ENCODE measurements at regions not wholly inside any gene's neighbourhood (a gene's known extent, or its start where the extent isn't known, plus 50 kb on each side); places are given as distances from the start of the nearest gene placed in this dataset.

DNA sequence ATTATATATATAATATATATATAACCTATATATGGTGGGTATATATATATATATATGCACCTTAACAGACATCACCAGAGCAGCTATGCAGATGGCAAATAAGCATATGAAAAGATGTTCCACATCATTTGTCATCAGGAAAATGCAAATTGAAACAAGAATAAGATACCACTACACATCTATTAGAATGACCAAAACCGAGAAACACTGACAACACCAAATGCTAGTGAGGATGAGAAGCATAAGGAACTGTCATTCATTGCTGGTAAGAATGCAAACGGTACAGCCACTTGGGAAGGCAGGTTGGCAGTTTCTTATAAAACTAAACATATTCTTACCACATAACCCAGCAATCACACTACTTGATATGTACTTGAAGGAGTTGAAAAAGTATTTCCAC lies 219.8 kb upstream of the PRMT6 start:
- DNase-seq: no peak

DNA sequence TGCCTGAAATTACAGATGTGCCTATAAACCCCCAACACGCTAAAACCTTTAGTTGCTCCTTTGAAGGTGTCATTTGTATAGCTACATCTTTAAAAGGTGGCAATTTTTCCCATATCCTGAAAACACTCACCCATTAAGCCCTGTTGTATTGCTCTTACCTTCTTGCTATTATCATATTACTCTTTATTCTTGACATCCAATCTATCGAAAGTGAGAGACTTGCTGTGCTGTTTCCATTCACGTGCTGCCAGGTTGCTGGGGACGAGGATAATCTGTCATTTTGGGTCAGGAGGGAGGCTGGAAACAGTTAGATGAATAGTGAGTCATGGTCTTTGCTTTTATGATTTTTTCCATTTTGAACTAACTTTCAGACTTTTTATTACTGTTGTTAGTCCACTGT lies 213.0 kb upstream of the PRMT6 start:
- DNase-seq: no peak

DNA sequence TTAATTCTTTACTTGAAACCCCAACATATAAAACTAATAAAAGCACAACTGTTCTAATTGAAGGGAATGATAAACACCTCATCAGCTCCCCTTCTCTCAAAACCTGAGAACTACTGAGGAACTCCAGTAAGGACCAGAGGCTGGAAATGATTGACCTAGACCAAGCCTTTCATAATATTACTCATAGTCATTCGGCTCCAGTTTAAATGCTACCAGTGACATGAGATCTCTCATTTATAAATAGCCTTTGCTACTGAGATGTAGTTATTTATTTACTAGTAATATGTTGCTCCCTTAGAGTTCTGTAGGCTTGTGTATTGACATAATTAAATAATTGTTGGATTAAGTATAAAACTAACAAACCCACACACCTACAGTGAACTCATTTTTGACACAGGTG lies 209.8 kb upstream of the PRMT6 start:
- no peak for DNase-seq

DNA sequence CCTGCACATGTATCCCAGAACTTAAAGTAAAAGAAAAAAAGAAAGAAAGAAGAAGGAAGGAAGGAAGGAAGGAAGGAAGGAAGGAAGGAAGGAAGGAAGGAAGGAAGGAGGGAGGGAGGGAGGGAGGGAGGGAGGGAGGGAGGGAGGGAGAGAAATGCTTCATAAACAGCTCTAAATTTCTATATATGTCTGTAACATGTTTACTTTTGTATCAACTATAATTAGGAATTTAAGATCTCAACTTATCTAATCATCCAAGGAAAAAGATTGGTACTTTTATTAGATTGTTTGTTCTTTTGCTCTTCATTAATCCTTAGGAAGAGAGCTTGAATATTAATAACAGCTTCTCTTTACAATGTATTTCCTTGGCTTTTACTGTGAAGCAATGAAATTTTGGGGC lies 195.4 kb upstream of the PRMT6 start:
- no peak for DNase-seq

DNA sequence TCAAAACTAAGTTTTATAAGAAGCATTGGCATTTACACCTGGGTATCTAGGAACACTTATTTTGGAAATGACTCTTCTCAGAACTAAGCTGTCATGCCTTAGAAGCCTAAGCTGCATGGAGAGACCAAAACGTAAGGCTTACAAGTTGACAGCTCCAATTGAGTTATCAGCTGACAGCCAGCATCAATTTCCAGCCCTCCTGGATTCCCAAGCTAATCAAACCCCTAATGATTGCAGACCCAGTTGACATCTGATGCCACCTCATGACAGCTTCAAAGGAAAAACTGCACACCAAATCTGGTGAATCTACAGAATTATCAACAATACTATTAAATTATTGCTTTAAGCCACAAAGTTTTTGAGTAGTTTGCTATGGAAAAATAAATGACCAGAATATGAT lies 187.6 kb upstream of the PRMT6 start:
- no peak for DNase-seq

DNA sequence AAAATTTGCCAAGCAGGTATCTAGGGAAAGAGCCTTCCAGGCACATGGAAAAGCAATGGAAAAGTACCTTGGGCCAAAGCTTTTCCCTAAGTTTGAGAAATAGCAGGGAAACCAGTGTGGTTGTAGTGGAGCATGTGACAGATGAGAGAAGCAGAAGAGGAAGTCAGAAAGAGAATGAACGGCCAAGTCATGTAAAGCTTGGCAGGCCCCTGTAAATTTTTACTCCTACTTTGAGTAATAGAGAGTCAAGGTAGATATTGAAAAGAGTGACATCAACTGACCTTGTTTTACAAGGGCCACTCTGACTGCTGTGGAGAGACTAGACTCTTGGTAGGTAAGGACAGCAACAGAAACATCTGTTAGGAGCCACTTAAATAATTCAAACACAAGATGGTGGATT lies 180.9 kb upstream of the PRMT6 start:
- no peak for DNase-seq

DNA sequence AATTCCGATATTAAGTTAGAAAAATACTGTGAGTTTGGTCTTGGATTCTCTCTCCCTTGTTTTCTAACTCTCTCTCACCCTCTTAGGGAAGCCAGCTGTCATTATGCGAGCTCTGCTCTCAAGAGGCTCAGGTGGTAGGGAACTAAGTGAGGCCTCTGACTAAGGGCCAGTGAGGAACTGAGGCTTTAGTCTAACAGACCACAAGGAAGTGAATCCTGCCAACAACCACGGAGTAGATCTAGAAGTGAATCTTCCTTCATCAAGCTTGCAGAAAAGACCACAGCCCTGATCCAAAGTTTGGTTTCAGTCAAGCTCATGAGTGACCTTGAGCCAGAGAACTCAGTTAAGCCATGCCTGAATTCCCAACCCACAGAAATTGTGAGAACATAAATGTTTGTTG lies 180.1 kb upstream of the PRMT6 start:
- DNase-seq: no peak

DNA sequence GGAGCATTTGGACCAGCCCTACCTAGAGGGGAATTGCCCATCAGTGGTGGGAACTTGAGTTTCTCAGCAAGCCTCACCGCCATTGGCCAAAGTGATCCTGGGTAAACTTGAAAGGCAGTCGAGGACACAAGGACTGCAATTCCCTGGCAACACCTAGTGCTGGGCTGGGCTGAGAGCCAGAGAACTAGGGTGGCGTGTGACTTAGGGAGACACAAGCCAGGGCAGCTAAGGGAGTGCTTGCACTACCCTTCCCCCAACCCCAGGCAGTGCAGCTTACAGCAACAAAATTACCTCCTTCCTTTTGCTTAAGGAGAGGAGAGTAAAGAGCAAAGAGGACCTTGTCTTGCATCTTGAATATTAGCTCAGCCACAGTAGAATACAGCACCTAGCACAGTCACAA lies 176.9 kb upstream of the PRMT6 start:
- DNase-seq: no peak

DNA sequence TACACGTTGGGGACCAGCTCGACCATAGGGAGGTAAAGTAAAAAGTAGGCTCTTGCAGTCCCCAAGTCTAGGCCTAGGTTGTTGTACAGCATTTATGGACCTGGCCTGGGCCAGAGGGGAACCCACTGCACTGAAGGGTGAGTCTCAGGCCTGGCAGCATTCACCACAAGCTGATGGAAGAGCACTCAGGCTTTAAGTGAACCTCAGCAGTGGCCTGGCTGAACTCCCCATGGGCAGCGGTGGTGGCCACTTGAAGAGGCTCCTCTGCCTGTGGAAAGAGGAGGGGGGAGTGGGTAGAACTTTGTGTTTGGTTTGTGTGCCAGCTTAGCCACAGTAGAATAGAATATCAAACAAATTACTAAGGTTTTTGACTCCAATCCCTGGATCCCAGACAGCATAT lies 176.2 kb upstream of the PRMT6 start:
- DNase-seq: no peak

DNA sequence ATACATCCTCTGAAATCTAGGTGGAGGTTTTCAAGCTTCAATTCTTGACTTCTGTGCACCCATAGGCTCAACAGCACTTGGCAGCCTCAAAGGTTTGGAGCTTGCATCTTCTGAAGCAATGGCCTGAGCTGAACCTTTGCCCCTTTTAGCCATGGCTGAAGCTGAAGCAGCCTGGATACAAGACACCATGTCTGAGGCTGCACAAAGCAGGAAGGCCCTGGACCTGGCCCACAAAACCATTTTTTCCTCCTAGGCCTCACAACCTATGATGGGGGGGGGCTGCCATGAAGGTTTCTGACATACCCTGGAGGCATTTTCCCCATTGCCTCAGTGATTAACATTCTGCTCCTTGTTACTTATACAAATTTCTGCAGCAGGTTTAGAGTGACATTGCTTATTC lies 173.3 kb upstream of the PRMT6 start:
- DNase-seq: no peak

DNA sequence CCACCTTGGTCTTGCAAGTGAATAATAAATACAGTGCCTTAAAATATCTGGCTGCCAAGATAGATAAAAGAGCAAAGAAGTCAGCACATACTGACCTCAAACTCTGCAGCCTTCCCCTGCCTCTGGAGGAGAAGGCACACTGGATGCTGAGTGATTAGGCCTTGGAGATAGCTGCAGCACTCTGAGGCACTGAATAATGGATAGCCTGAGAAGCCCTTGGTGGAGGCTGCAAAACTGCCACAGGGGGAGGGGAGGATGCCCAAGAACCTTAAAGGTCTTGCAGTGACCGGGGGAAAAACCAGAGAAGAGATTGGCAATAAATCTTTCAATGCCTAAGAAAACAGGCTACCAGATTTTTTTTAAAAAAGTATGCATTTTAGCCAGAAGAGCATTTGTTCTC lies 167.4 kb upstream of the PRMT6 start:
- no peak for DNase-seq

DNA sequence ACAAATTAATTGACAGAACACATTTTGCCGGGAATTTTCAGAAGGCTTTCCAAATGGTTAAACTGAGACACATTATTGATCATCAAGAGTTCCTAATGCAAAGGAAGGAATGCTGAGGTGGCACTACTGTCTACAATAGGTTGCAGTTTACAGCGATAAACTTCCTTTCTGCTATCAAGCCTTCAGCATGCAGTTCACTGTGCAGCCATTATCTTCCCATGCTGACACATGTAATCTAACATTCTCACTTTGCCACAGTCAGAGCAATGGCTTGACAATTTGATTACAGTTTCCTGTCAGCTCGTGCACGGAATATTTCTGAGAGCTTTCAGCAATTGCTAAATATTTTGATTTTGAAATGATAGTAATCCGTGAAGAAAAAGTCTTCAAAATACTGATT lies 166.9 kb upstream of the PRMT6 start:
- DNase-seq: no peak

DNA sequence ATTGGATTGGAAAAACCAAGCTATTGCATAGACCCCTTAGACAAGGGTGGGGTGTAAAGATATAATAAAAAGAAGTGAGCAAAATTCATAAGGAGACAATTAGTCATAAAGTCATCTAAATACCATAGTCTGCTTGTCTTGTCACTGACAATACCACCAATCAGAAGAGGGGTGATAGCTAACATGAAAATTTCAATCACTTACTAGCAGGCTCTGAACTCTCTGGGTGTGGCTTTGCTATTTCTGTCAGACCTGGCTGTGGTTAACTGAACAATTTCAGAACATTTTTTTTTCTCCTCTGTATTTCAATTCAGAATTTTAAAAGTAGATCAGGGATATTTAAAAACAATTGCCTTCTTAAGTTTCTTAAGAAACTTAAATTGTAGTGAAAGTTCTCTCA lies 158.5 kb upstream of the PRMT6 start:
- DNase-seq: no peak

DNA sequence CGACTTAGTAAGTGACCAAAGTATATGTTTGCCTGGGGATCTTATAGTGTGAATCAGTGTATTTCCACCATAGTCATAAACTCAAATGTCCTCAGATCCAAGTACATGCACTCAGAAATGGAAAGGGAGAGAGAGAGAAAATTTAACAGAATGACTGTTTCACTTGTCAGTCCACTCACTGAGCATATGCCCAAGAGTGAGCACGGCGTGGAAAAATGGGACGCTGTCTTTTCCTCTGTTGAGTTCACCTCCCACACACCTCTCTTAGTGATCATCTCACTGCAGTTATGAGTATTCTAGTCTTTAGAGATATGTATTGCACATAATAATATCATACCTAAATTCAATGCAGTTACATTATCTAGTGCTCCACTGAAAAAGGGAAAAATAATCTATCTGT lies 156.8 kb upstream of the PRMT6 start:
- DNase-seq: no peak

DNA sequence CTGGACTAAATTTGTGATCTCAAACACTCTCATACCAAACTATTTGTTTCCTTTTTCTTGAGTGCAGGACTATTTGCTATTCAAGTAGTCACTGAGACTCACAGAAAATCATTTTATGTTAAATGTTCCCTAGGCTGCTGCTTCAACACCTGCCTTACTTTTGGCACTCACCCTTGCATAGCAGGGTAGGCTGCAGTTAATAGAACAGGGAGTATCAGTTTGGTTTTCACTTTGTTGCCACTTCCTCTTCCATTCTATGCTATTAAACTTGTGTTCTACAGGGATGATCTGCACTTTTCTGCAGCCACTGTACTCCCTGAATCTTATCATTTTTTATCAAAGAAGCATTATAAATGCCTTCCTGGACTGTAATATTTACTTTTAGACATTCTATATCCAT lies 148.7 kb upstream of the PRMT6 start:
- DNase-seq: no peak

DNA sequence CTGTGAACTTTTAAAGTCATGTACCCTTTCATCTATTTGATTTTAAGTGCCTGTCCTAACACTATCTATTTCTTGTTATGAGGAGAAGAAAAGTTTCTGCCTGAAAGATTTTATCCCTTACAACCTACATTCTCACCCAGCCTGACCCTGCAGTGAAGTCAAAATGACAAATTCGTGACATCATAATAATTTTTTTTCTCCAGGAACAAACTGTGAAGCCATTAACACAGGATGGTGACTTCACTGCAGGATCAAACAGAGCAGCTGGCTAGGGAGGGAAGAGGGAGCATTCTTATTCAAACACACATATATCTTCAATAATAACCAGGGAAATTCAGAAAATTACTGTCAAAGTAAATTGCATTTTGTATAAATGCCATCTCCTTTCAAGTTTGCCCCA lies 147.8 kb upstream of the PRMT6 start:
- DNase-seq: no peak

DNA sequence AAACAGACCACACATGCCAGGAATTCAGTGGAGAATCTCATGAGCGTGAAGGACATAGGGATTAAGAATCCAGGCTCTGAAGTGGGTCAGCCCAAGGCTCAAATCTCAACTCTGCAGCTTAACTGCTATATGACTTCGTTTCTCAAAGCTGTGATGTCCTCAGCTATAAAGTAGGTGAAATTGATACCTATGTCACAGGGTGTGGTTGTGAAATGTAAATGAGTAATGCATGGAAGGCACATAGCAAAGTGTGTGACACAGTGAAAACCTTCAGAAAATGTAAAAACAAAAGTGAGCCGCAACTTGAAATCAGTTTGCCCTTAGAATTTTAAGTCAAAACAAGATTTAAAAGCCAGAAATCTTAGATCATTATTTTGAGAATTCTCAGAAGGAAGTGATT lies 145.7 kb upstream of the PRMT6 start:
- no peak for DNase-seq

DNA sequence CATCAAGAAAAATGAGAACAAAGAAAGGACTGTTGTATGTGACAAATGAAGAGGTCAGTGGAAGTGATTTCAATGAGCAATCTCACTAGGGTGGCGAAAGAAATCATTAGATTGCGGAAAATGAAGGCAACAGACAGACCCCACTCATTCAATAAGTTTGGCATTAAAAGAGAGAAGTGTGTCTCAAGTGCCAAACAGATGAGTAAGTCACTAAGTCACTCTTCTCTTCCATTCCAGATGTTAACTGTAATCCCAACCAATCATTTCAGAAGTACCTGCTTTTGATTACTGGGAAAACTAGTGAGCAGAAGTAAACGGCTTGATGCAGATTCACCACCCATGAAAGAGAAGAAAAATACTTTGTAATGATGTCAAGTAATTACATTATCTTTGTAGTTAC lies 144.3 kb upstream of the PRMT6 start:
- no peak for DNase-seq

DNA sequence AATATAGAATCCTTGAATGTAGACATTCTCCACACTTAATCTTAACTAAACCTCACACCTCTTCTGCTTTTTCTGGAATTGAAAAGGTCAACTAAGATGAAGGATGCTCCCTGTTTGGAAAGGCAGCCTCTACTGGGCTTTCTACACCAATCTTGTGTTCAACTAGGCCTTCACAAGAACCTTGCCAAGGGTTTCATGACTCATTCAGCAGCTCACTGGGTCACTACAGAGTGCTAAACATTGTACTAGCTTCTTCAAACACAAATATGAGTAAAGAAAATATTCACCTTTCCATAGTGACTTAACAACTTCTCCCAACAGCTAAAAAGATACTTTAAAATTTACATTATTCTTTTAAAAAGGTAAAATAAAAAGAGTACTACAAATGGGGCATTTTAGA lies 135.3 kb upstream of the PRMT6 start:
- DNase-seq: no peak

DNA sequence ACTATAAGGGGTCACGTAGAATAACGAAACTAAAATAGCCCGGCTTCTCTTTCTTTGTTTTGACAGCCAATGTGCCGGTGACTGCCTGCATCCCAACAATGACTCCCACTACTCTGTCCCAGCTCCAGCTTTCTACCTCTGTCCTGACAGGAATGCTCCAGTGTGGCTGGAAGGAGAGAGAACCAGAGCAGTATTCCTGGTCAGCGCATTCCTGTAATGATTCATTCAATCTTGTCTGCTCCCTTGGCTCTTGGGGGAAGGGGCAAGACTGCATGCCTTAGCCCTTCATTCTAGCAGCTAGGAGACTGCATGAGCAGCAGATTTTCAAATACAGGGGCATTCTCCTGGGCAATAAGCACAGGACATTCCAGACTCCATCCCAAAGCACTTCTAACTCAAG lies 132.1 kb upstream of the PRMT6 start:
- no peak for DNase-seq

DNA sequence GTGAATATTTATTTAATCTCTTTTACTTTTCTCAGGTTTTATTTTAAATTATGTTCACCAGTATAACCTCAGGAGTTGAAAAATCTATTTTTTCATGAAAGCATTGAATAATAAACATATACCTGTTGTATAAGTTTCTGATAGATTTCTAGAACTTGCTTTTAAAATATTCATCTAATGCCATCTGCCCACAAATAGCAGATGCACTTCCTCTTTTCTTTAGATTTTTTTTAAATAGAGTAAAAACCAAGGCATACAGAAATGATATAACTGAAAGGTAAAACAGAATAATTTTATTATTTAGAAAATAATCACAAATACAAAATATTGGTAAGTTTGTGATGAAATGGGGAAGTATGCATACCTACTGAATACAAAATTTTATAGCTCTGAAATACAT lies 130.7 kb upstream of the PRMT6 start:
- DNase-seq: no peak

DNA sequence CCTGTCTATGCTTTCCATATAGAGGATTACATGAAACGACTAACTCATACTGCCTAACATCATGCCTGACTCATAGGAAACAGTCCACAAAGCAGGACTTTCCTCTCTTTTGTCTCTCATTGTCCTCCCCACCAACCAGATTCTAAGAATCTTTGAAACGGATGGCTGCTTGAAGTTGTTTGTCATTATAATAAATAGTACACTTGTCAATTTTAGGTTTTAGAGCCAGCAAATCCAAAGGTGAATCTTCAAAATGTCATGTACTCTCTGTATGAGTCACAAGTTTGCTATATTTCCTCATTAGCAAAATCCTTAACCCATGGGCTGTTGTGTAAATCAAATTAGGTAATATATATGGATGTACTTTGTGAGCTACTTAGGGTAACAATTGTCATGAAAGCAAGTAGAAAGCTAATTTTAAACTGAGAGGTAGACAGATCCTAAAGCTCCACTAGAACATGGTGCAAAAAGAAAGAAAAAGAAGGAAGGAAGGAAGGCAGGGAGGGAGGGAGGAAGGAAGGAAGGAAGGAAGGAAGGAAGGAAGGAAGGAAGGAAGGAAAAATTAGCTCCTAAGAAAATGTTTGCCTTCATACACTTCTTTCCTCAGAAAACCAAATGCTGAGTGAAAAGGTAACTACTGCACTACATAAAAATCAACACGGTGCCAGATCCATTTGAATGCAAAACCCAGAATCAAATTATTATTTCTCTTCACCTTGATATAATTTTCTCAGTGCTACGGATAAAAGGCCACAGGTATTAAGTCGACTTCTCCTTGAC lies 129.5 kb upstream of the PRMT6 start:
- DNase-seq: no peak

DNA sequence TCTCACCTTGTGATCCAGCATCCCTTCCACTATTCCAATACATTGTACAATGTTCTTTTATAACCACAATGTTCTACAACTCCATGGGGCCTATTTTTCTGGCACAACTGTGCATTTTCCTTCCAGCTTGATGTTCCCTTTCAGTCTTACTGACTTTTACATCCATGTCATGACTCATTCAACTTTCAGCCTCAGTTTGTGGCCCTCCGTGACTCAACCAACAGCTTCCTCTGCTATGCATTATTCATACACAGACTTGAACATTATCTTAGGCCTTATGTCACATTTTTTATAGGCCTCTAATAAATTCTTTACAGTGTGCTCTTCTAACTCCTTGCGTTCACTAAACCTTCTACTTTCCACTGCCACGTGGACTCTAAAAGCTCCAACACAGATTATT lies 119.4 kb upstream of the PRMT6 start:
- DNase-seq: no peak

DNA sequence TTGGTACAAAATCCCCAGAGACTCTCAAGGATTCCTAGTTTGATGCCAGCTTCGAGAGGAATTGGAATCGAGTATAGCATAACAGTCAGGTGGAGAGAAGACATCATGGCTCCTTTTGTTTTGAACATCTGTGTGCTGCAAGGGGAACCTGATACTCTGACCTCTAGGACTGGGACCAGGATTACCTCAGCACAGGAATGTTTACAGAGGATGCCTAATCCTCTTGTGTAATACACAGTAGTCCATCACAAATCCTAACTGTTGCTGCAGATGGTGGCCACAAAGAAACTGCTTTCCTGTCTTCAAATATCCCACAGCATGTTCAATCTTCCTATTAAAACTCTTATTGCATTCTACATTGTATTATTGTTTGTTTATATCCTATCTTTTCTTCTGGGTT lies 111.8 kb upstream of the PRMT6 start:
- no peak for DNase-seq

DNA sequence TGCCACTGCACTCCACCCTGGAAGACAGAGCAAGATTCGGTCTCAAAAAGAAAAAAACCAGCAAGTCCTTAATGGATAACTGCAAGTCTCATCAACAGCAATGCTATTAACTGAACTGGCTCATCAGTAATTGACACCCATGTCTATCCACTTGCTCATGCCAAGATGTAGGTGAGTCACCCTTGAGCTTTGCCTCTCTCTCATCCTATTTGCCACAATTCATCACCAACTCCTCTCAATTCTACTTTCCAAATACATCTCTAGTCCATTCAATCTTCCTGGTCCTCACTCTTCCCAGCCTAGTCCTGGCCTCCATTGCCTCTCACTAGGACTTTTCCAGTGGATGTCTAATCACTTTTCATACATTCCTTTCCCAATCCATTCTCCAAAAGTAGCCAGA lies 103.7 kb upstream of the PRMT6 start:
- DNase-seq: no peak
